Hepatocyte (in vitro differentiated cells): ENCODE measurements at regions not wholly inside any gene's neighbourhood (a gene's known extent, or its start where the extent isn't known, plus 50 kb on each side); places are given as distances from the start of the nearest gene placed in this dataset.

Source experiments
- DNase-seq: peaks from one replicate; pipeline ENCODE4 v3.0.0-alpha.2; 2016; ENCODE audit warnings: low spot score
- H2AFZ ChIP-seq: fragments of 200-600 bp; sonication (generic); 2 replicates; pipeline ENCODE4 v1.6.0; 2016; ENCODE audit warnings: antibody characterized with exemption, mild to moderate bottlenecking
- H3K27ac ChIP-seq: fragments of 200-600 bp; sonication (generic); 2 replicates; pipeline ENCODE4 v1.5.1; 2016; ENCODE audit warnings: mild to moderate bottlenecking
- H3K27me3 ChIP-seq: fragments of 200-600 bp; sonication (generic); 2 replicates; pipeline ENCODE4 v1.6.1; 2016
- H3K36me3 ChIP-seq: fragments of 200-600 bp; sonication (generic); replicated peaks from 2 replicates; pipeline ENCODE4 v1.5.1; 2016; ENCODE audit warnings: low read depth; ENCODE audit not compliant: insufficient read depth
- H3K4me1 ChIP-seq: fragments of 200-600 bp; sonication (generic); 2 replicates; pipeline ENCODE4 v1.5.1; 2016; ENCODE audit warnings: mild to moderate bottlenecking, moderate library complexity; ENCODE audit not compliant: insufficient read depth
- H3K4me2 ChIP-seq: fragments of 200-600 bp; sonication (generic); 2 replicates; pipeline ENCODE4 v1.6.0; 2016
- H3K4me3 ChIP-seq: fragments of 200-600 bp; sonication (generic); 2 replicates; pipeline ENCODE4 v1.5.1; 2016; ENCODE audit warnings: mild to moderate bottlenecking
- H3K79me2 ChIP-seq: fragments of 200-600 bp; sonication (generic); 2 replicates; pipeline ENCODE4 v1.6.0; 2017; ENCODE audit warnings: mild to moderate bottlenecking
- H3K9me2 ChIP-seq: fragments of 200-600 bp; sonication (generic); replicated peaks from 2 replicates; pipeline ENCODE4 v1.6.0; 2017; ENCODE audit warnings: mild to moderate bottlenecking; ENCODE audit not compliant: insufficient read depth
- H3K9me3 ChIP-seq: fragments of 200-600 bp; sonication (generic); 2 replicates; pipeline ENCODE4 v1.5.1; 2016; ENCODE audit warnings: low read depth, mild to moderate bottlenecking
- H4K20me1 ChIP-seq: fragments of 200-600 bp; sonication (generic); 2 replicates; pipeline ENCODE4 v1.6.0; 2016; ENCODE audit warnings: mild to moderate bottlenecking; ENCODE audit not compliant: insufficient read depth, poor library complexity, severe bottlenecking
- CTCF ChIP-seq: fragments of 200-600 bp; sonication (generic); IDR thresholded peaks from 2 replicates; pipeline ENCODE4 v1.5.1; 2016; ENCODE audit warnings: antibody characterized with exemption, mild to moderate bottlenecking; ENCODE audit not compliant: poor library complexity
- EZH2 ChIP-seq: fragments of 200-600 bp; sonication (generic); IDR thresholded peaks from 2 replicates; pipeline ENCODE4 v1.6.1; 2016; ENCODE audit warnings: antibody characterized with exemption, mild to moderate bottlenecking, borderline replicate concordance
- EZH2phosphoT487 ChIP-seq: fragments of 200-600 bp; sonication (generic); IDR thresholded peaks from one replicate; pipeline ENCODE4 v1.6.1; 2018; ENCODE audit warnings: antibody characterized with exemption, mild to moderate bottlenecking, low read depth, moderate library complexity; ENCODE audit not compliant: unreplicated experiment, severe bottlenecking
- WGBS: methylation state at CpG from one replicate; pipeline ENCODE4 v1.1.6; 2016; ENCODE audit warnings: low lambda C conversion rate; ENCODE audit errors: missing lambda C conversion rate; 5-methylcytosine and 5-hydroxymethylcytosine counted together

- Histone ChIP-seq H3K9me2 (no peaks in the 10 kb centered on the region), H3K9me3 (no peaks in the 10 kb centered on the region), H3K4me3 (no peak overlapping the region), H3K36me3 (no peaks in the 10 kb centered on the region), H3K79me2 (no peaks in the 10 kb centered on the region), H3K27ac (no peak overlapping the region), H3K4me2 (no peak overlapping the region), H3K4me1 (no peaks in the 10 kb centered on the region), H3K27me3 (no peaks in the 10 kb centered on the region), H2AFZ (no peak overlapping the region), H4K20me1 (no peaks in the 10 kb centered on the region)
- TF ChIP-seq EZH2 (no peak), CTCF (no peak), EZH2phosphoT487 (no peak)
- WGBS, result 68% methylated on average over 14 of the region's 14 CpGs
- no peak for DNase-seq
Measured at GRCh38 chr18:76099931-76100457, 395.0 kb downstream of the ZNF516 start.

- TF ChIP-seq EZH2phosphoT487 (no peak), CTCF (no peak), EZH2 (no peak)
- Histone ChIP-seq H3K9me2 (no peaks in the 10 kb centered on the region), H3K9me3 (no peaks in the 10 kb centered on the region), H2AFZ (no peak overlapping the region), H3K27me3 (no peaks in the 10 kb centered on the region), H3K4me2 (no peak overlapping the region), H3K79me2 (no peaks in the 10 kb centered on the region), H4K20me1 (no peaks in the 10 kb centered on the region), H3K27ac (no peak overlapping the region), H3K36me3 (no peaks in the 10 kb centered on the region), H3K4me3 (no peak overlapping the region), H3K4me1 (no peaks in the 10 kb centered on the region)
- WGBS, result 71% methylated on average over 10 of the region's 10 CpGs
- DNase-seq, result no peak
Measured at GRCh38 chr18:76098674-76099411, 396.2 kb downstream of the ZNF516 start.

- H3K79me2 ChIP-seq, result no peaks in the 10 kb centered on the region
- no peaks in the 10 kb centered on the region for H3K9me2 ChIP-seq
- no peaks in the 10 kb centered on the region for H3K4me1 ChIP-seq
- H3K36me3 ChIP-seq, result no peaks in the 10 kb centered on the region
- no peaks in the 10 kb centered on the region for H3K9me3 ChIP-seq
- no peaks in the 10 kb centered on the region for H3K27me3 ChIP-seq
- WGBS, result 95% methylated on average over 12 of the region's 12 CpGs
- no peak overlapping the region for H3K4me3 ChIP-seq
- H2AFZ ChIP-seq, result no peak overlapping the region
- H3K27ac ChIP-seq, result no peak overlapping the region
- DNase-seq, result no peak
- no peak for TF ChIP-seq CTCF
- TF ChIP-seq EZH2phosphoT487, result no peak
- TF ChIP-seq EZH2, result no peak
- no peaks in the 10 kb centered on the region for H4K20me1 ChIP-seq
- no peak overlapping the region for H3K4me2 ChIP-seq
Measured at GRCh38 chr18:76081536-76081935, 413.5 kb downstream of the ZNF516 start.
